NCI-H526 treated with DMSO at 0.1 percent for 48 hours (cell line): ENCODE measurements at regions not wholly inside any gene's neighbourhood (a gene's known extent, or its start where the extent isn't known, plus 50 kb on each side); places are given as distances from the start of the nearest gene placed in this dataset.

Source experiments
- DNase-seq: peaks from one replicate; lab custom pipeline; 2025; lab: John Stamatoyannopoulos, UW

DNA sequence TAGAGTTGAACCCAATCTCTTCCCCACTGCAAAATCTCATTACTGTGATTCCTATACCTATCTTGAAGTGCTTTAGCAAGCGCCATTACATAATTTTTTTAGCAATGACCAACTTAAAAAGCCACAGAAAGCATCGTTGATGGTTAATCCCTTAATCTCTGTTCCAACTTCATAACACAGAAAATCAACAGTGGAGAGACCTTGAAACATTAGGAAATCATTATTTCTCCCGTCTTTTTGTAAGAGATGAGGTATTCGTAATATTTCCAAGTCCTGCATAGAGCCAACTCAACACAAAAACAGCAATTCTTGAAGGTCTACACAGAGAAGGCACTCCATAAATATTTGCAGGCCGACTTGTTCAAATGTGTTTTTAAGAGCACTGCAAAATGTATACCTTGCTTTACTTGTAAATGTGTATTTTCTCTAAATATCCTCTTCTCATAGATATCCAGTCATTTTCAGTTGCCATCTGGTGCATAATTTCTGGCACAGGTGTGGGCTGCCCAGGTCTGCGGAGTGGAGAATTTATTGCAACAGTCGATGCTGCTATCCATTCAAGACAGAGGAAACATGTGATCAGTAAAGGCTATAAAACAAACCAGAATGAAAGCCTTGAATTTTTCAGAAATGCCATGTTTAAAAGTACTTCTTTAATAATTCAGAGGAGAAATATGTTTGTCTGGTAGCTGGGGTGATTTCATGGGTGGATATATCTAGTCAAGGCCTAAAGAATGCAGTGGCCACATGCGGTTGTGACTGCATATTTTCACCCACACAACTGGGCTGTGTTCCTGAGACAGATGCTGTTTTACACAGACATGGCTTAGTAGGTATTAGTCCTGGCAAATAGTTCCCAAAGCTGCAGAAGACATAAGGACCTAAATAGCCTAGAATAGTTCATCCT is 234.3 kb upstream of the STARD13 start:
- DNase-seq: no peak

DNA sequence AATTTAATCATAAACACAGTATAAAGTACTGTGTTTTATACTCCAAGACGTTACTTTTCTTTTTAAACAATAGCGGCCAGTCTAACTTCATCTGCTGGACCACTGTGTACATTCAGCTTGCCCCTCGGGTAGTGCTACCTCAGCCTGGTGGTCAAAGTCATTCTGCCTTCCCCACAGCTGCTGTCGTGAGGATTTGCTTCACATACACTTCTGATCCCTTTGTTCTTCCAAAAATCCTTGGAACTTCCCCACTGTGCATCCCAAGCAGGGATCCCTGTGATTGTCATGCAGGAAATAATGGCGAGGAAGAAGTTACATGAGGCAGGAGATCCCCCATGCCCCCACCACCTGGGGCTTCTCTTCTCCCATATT is 234.9 kb upstream of the STARD13 start:
- no peak for DNase-seq

DNA sequence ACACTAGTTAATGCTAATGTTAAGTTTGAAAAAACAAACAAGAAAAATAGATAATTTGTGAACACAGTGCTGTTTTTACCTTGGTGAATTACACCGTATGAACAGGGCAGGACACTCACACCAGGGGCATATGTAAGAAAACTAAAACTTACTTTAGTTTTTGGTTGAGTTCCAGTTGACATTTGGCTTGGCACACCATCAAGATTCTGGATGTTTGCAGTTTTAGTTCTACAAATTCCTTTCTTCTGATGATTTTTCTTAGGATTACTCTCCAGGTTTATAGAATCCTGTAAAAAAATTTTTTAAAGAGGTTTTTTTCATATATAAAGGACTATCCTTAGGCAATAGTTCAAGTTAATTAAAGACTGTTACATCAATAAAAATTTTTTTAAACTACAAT is 238.5 kb upstream of the STARD13 start:
- no peak for DNase-seq

DNA sequence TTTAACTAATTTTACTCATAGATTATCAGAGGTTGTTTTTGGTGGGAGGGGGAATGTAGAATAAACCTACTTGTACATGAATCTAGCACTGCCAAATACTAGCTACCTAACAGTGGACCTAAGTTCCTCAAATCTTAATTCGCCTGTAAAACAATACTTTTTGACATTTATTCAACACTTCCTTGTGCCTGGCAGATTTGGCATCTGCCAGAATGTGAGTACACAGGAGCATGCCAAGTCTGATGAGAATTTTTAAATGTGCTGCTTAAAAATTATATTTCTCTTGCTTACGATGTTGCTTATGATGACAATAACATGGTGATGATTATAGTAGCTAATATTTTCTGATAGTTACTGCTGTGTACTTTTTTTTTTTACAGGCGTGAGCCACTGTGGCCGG is 240.2 kb upstream of the STARD13 start:
- DNase-seq: no peak

DNA sequence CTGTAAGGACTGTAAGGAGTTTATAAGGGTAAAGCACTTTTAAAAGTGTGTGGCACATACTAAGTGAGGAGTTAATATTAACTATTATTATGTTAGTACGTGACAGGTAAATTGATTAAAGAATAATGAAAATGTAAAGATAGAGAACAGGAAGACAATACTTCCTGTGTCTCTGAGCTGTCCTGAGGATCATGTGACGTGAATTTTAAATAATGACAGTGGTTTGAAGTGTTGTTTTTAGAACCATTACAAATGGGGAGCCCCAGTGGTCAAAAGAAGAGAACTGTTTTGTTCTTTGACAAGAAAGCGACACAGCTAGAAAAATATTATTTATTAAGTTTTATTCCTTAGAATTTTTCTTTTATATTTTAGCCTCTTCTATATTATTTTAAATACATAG is 241.2 kb upstream of the STARD13 start:
- no peak for DNase-seq

DNA sequence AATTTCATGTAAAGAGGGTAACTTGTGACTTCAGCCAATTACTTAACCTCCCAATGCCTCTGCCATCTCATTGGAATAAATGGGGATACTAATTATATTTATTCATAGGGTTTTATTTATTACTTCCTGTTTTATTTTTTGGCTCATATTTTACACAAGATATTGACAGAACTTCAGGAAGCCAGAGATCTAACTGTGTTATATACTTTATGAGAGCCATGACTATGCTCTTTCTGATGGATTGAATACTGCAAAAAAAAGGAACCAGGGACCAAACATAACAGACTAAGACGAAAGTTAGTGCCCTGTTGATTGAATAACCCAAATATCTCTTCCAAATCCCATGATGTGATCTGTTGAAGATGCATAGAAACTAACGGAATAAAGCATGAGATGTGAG is 243.3 kb upstream of the STARD13 start:
- DNase-seq: no peak

DNA sequence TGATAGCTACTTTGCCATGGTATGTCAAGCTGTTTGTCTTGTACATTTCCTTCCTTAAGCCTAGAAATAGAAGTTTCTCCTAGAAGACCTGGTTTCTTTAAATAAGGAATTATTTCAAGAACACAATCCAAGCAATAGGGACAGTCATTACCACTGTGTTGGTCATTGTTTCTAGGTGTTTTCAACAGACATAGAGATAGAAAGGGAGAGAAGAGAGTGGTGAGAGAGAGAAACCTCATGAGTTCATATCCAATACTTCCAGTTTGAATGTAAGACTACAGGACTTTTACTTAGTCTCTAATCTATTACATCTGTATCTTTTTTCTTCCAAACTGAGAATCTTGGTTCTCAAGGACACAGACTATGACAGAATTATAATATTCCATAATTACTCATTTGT is 245.9 kb upstream of the STARD13 start:
- DNase-seq: no peak

DNA sequence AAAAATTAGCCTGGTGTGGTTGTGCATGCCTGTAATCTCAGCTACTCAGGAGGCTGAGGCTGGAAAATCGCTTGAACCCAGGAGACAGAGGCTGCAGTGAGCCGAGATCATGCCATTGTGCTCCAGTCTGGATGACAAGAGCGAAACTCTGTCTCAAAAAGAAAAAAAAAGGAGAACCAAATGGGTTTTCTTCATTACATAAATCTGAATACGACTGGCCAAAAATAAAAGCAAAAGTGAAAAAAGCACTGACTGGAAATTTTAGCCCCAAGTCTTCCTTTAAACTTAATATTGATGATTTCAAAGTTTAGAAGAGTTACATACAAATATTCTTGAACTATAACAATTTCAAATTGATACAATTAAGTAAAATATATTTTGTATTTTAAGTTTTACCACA is 249.5 kb upstream of the STARD13 start:
- no peak for DNase-seq

DNA sequence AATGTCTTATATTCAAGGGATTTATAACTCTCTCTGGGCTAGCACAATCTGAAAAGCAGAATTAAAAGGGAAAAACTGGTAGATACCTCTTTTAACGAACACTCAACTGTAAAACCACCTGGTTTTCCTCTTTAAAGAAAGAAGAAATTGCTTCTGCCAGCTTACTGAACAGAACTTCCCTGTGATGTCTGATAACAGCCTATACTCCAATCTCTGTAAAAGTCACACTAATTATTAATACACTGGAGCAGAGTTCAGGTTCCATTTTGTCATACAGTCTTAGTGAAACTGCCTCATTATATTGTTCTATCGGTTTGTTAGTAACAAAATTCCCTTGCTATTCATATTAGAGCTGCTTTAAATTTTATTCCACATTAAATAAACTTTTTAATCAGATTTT is 251.0 kb upstream of the STARD13 start:
- DNase-seq: no peak

DNA sequence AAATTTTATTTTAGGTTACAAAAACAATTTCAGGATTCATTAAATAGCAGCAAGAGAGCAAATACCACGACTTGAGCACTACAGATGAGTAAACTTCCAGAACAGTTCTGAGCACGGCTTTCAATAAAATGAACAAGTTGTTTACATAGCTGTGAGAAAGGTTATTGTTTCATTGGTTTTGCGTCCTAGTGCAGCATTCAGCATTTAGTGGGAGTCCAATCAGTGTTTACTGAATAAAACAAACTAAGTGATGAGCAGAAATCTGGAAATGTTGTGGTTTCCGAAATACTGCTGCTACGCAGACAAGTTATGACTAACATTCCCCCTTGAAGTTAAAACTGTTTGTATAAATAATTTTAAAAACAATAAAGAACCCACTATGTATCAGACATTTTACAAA is 251.5 kb upstream of the STARD13 start:
- no peak for DNase-seq

DNA sequence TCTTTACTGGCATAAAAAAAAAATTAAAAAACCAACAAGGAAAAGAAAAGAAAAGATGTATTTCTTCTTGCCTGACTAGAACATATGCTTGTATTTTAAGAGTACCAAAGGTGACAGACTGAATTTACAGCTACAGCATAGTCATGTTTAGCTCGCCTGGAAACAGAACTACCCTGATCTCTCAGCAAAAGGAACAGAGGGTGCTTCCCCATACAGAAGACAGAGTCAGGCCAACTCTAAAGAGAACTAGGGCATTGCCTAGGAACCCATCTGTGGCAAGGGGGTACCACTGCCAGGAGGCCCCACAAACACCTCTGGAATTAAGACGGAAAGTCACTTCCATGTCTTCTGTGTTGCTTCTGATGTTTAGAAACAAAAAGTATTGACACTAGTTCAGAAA is 252.1 kb upstream of the STARD13 start:
- DNase-seq: no peak

DNA sequence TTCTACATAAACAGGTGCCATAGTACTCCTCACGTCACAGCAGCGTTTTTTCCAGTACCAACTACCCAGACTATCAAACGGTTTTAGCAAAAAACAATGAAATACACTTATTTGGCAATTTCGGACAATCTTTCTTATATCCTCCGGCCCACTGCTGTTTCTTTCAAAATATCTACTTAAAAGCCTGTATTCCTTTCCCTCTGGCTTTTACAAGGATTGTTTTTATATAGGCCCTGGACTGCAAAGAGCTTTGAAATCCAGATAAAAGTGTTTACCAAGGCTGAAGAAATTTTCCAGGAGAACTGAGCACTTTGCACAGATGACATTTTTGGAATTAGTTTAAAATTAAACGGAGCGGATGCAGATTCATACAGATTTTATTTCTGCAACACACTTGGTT is 255.9 kb upstream of the STARD13 start:
- no peak for DNase-seq

DNA sequence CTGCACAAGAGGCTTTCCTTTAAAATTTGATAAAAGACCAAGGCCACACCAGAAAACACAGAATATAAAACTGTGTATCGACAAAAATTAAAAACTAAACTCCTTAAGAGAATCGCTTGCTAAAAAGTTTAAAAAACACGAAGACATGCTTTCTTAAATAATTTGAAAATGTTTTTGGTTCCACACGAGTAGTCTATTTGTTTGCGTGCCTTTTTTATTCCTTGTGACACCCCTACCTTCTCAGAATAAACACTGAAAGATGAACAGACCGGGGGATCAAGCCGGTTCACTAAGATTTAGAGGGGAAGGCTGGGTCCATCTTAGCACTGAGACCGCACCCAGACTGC is 256.4 kb upstream of the STARD13 start:
- no peak for DNase-seq

DNA sequence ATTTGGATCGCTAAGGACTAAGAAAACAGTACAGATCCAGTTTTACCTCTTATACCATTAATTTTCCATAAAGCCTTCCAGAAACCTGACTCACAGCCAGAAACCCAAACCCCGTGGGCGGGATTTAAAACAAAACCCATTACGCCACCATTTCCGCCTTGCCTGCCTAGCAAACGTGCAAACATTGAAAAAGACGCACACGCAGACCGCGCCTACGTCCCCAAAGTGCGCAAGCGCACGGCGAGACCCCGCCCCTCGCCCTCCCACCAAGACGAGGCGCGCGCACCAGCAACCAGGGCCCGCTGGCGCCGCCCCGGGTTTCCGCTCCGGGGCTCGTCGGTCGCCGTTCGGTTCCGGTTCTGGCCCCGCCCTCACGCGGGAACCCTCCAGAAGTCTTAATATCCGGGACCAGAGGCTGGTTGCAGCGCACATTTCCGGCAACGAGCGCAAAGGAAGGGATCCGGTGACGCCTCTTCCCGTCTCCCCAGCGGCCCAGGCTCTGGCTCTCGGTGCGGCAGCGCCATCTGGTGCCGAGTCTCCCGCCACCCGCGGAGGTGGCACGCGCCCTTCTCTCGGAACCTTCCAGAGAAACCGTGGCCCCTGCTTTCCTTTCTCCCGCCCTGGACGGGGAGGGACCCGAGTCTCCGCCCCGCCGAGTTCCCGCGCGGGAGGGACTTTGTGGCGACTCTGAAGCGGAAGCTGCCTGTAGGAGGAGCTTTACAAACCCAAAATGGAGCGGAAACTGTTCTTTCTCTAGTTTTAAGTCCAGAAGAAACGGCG is 256.9 kb upstream of the STARD13 start:
- peak; percentile 97 for DNase-seq

DNA sequence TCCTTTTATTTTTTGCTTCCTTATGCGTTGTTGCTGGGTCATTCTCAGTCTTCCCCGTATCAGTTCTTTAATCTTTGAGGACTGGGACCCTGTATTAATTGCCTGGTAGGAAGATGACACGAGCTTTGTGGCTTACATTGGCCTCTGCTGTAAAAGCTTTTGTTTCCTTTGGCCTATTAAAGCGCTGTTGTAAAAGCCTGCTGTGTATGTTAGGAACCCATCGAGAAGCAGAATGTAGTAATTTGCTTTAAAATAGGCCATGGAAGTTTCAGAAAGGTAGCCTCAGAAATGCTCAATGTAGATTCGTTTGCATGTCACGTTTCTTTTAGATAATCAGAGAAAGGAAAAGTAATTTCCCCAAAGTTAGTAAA is 257.5 kb upstream of the STARD13 start:
- DNase-seq: no peak

DNA sequence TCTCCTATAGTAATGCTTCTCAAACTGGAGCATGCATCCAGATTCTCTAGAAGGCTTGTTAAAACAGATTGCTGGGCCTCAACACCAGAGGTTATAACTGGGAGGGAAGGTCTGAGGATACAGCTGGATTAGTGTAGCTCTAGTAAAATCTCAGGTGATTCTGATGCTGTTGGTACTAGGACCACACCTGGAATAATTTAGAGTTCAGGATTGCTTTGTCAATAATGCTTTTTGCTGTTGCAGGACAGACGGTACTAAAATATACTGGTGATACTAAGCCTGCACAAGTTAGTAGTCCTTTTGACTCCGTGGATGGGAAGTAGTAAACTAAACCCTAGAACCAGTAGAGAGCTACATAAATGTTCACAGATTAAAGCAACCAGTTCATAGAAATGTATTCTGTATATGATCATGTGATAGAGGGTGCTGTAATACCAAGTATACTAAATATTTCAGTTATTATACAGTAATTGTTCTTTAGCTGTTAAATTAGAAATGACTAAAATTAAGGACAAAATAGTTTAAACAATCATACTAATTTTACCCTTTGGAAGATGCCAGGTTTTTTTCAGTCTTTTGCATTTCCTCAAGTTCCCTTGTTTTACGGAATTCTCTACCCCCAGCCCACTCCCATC is 258.2 kb upstream of the STARD13 start:
- peak; percentile 66 for DNase-seq

DNA sequence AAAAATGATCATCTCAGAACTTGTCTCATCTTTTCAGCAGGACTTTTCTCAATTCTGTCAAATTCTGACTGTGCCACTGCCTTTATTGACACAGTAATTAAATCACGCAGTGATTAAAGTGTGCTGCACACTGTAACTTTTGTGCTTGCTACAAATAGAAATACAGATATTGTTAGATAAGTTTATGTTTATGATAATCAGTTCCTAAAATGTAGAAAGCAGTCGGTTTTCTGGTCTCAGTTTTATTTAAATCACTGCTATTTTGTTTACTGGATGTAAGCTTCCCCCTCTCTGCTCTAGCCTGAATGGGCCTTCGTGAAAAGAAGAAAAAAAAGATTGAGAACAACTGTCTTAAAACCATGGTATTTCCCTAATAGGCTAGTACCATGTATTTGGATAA is 258.8 kb upstream of the STARD13 start:
- no peak for DNase-seq

DNA sequence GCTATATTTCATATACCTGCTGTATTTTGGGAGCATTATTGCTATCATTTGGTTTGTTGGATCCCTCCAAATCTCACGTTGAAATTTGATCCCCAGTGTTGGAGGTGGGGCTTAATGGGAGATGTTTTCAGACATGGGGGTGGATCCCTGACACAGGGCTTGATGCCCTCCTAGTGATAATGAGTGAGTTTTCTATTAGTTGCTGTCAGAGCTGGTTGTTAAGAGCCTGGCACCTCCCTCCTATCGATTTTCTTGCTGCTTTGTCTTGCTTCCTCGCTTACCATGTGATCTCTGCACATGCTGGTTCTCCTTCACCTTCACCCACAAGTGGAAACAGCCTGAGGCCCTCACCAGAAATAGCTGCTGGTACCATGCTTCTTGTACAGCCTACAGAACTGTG is 259.9 kb upstream of the STARD13 start:
- DNase-seq: no peak

DNA sequence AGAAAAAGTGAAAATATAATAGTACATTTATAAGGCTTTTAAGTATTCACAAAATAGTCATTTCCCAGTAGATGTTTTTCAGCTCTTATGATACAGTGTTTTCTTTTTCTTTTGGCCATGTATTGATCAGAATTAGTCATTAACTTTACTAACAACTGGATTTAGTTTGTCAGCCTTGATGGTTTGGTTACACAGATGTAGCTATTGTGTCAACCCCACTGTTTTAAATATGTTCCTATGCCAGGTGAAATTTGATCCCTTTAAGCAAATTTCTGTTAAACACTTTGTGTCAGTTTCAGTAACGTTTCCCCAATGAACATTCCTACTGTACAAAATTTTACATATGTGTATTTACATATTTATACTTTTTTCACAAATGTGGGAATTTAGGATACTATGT is 261.5 kb upstream of the STARD13 start:
- DNase-seq: peak; percentile 97

DNA sequence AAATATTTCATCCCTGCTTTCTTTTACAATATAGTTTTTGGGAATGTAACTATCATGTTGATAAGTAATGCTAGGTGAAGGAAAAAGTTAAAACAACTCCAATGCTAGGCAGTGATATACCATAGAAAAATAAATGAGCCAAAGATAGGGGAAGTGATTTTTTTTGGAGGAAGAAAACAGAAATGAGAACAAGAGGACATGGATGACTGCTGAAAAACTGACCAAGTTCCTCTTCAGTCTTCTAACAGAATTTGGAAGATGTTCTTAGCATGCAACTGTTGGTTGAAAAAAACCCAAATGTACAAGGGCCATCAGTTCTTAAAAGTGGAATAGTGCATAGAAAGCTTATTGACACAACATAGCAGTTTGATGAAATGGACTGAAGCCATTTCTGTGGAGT is 262.5 kb upstream of the STARD13 start:
- DNase-seq: no peak

DNA sequence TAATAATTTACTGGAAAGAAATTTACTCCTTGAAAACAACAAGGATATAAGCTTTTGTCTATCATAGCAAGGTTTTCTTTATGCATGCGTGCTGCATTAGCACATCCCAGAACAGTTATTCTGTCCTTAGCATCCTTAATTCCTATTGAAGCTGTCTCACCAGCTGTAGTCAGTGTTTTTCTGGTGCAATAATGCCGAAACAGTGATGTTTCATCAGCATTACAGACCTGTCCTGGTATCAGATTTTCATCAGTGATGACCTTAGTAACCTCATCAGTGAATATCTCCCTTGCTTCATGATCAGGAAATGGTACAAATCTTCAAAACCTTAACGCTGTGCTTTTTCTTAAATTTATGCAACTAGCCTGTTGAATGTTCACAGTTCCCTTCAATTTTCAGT is 264.7 kb upstream of the STARD13 start:
- DNase-seq: no peak

DNA sequence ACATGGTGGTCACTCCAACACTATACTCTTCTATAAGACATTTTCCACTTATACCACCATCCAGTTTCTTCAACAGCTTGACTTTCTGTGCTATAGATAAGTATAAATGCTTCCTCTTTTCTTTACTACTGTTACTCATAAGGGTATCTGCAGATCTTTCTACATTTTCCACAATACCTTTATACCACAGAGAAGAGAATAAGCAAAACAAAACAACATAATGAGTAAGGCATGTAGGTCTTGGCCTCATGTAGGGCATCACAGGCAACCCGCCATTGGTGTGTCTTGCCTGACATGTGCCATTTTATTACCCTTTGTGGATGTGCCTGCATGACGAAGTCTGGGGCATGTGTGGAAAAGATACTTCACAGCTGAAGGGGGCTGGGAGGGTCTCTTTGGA is 265.3 kb upstream of the STARD13 start:
- DNase-seq: no peak
